ENCODE measurements at regions not wholly inside any gene's neighbourhood (a gene's known extent, or its start where the extent isn't known, plus 50 kb on each side); places are given as distances from the start of the nearest gene placed in this dataset.

- TF ChIP-seq TAF1 (IDR thresholded peaks at IDR 0.05; ENCODE audit: borderline replicate concordance, insufficient read depth, low read length) (no peak), REST (IDR thresholded peaks at IDR 0.05; ENCODE audit: insufficient read depth in 1 of 2, low read depth in 2 of 2, low read length in 2 of 2) (no peak), FOXP2 (optimal IDR thresholded peaks at IDR 0.05; ENCODE audit: borderline replicate concordance, extremely low read depth, extremely low read length, insufficient read depth) (no peak), POLR2AphosphoS5 (IDR thresholded peaks at IDR 0.05; ENCODE audit: low read depth, low read length) (no peak)
These were observed 100.9 kb downstream of the TMEM18 start for GRCh38 chr2:576292-576691.

- TF ChIP-seq FOXP2 (optimal IDR thresholded peaks at IDR 0.05; ENCODE audit: borderline replicate concordance, extremely low read depth, extremely low read length, insufficient read depth) (no peak), REST (IDR thresholded peaks at IDR 0.05; ENCODE audit: insufficient read depth in 1 of 2, low read depth in 2 of 2, low read length in 2 of 2) (no peak), TAF1 (IDR thresholded peaks at IDR 0.05; ENCODE audit: borderline replicate concordance, insufficient read depth, low read length) (no peak), POLR2AphosphoS5 (IDR thresholded peaks at IDR 0.05; ENCODE audit: low read depth, low read length) (no peak), SIN3A (IDR thresholded peaks at IDR 0.05; ENCODE audit: borderline replicate concordance, insufficient read depth, low read length) (no peak)
These were observed 101.4 kb downstream of the TMEM18 start for GRCh38 chr2:575727-576236.

DNA sequence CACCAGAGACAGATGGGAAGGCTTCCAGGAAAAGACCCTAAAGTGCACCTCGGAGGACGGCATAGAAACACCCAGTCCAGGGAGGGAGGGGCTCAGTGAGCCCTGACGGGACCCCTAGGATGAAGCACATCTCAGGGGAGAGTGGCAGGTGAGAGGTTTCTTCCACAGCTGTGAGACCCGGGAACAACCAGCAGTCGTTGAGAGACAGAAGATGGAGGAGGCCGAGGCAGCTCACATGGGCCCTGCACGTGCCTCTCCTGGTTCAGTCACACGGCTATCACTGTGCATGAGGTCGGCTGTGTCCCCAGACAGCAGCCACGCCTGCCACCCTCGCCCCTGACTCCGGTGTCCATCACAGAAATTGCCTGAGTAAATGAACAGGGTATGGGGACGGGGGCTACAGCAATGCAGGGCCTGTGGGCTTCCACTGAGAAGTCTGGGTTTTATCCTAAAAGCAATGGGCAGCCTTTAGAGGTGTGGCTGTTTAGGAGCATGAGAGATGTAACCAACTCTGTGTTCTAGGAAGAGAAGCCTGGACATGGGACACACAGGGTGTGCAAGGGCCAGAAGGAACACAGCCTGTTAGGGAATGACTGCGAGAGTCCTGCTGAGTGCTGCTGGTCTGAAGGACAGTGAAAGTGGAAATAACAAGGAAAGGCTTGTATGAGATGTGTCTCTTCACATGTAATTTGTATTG is 102.0 kb downstream of the TMEM18 start:
- TF ChIP-seq FOXP2 (optimal IDR thresholded peaks at IDR 0.05; ENCODE audit: borderline replicate concordance, extremely low read depth, extremely low read length, insufficient read depth) (no peak), TAF1 (IDR thresholded peaks at IDR 0.05; ENCODE audit: borderline replicate concordance, insufficient read depth, low read length) (no peak), SIN3A (IDR thresholded peaks at IDR 0.05; ENCODE audit: borderline replicate concordance, insufficient read depth, low read length) (no peak), REST (IDR thresholded peaks at IDR 0.05; ENCODE audit: insufficient read depth in 1 of 2, low read depth in 2 of 2, low read length in 2 of 2) (no peak), POLR2AphosphoS5 (IDR thresholded peaks at IDR 0.05; ENCODE audit: low read depth, low read length) (no peak)

DNA sequence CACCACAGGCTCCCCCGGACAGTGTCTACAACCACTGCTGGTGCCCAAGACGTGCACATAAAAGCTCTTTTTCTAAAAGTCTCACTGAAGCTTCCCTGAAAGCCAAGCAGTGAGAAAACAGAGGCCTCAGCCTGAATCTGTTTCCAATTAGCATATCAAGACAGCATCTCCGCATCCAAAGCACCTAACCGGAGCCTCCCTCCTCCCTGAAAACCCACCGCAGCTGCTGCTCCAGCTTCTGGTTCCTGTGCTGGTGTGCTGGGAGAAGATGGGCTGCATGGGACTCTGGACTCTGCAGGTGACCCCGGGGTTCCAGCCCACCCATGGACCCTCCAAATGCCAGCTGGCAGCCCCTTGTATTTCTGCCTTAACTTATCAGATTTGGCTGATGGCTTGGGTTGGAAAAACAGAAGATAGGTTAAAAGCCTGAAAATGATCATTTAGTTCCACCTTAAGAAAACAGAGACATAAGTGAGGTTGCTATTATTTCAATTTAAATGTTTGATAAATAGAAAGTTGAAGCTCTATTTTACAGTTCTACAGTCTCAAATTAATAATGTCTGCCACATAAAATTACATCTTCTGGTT is 103.3 kb downstream of the TMEM18 start:
- no peak for TF ChIP-seq POLR2AphosphoS5 (IDR thresholded peaks at IDR 0.05; ENCODE audit: low read depth, low read length)
- TF ChIP-seq TAF1 (IDR thresholded peaks at IDR 0.05; ENCODE audit: borderline replicate concordance, insufficient read depth, low read length), result no peak
- no peak for TF ChIP-seq FOXP2 (optimal IDR thresholded peaks at IDR 0.05; ENCODE audit: borderline replicate concordance, extremely low read depth, extremely low read length, insufficient read depth)
- no peak for TF ChIP-seq SIN3A (IDR thresholded peaks at IDR 0.05; ENCODE audit: borderline replicate concordance, insufficient read depth, low read length)
- no peak for TF ChIP-seq REST (IDR thresholded peaks at IDR 0.05; ENCODE audit: insufficient read depth in 1 of 2, low read depth in 2 of 2, low read length in 2 of 2)

Measured in PFSK-1 (cell line).